HEK293T (cell line): ENCODE measurements at regions not wholly inside any gene's neighbourhood (a gene's known extent, or its start where the extent isn't known, plus 50 kb on each side); places are given as distances from the start of the nearest gene placed in this dataset.

Experiments
- ARNT ChIP-seq: fragments of 450-650 bp; IDR thresholded peaks from 2 replicates; pipeline ENCODE4 v1.6.1; 2017; ENCODE audit warnings: mild to moderate bottlenecking
- BHLHE40 ChIP-seq: fragments of 450-650 bp; IDR thresholded peaks from 2 replicates; pipeline ENCODE4 v1.6.1; 2016; ENCODE audit warnings: mild to moderate bottlenecking, moderate library complexity, borderline replicate concordance

- TF ChIP-seq BHLHE40, result no peak
- TF ChIP-seq ARNT, result no peak
Observed at GRCh38 chr17:68178831-68179230, 69.0 kb upstream of the AMZ2 start.
